GM21576 (cell line): ENCODE measurements at regions not wholly inside any gene's neighbourhood (a gene's known extent, or its start where the extent isn't known, plus 50 kb on each side); places are given as distances from the start of the nearest gene placed in this dataset.

Experiments
- ATAC-seq: cut with Tn5 transposase; IDR thresholded peaks from one replicate; pipeline ENCODE4 v1.9.1; 2021; ENCODE audit warnings: mild to moderate bottlenecking, moderate library complexity; ENCODE audit not compliant: unreplicated experiment

DNA sequence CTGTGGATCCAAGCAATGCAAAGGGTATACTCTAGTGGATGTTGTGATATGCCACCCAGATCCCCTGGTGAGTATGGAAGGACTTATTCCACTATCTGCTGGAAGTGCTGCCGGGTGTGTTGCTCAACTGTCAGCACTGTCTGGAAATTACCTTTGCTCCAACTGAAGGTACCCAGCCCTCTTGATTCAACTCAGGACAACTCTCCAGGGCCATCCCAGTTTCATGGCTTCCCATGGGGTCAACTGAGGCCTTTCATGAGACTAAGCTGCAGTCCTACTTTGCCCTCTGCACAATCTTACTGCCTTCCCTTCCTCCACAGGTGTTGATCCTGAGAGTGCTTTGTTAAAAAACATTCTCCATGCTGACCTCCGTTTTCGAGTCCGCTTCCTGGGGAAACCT lies 99.8 kb downstream of the SPRY1 start:
- ATAC-seq = no peak

DNA sequence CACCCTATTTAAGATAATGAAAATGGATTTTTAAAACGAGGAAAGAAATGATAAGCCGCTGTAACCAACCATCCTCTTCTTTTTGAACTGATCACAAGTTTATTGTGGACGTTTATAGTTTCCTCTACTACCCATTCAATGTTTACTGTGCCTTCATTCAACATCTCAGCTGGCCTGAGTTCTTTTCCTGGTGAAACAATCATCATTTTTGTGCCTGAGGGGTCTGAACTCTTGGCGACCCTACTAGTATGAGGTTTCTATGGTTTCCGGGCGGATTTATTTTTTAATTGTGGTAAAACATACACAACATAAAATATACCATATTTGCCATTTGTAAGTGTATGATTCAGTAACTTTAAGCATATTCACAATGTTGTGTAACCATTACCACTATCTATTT lies 100.7 kb downstream of the SPRY1 start:
- ATAC-seq = no peak

DNA sequence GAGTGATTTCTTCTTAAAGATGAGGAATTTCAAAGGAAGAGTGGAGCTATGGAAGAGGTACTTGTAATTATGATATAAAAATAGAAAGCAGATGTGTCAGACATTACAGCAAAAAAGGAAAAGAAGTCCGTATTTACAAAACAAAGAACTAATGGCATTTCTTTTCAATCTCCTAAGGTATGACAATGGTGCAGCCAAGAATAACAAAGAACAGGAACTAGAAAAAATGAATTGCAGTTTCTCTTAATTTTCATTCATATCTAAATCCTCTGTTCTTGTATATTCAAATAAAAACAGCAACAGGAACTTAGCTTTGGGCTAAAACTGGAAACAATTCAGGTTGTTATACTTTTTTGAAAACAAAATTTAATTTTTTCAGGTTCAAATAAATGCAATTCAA lies 105.1 kb downstream of the SPRY1 start:
- no peak for ATAC-seq

DNA sequence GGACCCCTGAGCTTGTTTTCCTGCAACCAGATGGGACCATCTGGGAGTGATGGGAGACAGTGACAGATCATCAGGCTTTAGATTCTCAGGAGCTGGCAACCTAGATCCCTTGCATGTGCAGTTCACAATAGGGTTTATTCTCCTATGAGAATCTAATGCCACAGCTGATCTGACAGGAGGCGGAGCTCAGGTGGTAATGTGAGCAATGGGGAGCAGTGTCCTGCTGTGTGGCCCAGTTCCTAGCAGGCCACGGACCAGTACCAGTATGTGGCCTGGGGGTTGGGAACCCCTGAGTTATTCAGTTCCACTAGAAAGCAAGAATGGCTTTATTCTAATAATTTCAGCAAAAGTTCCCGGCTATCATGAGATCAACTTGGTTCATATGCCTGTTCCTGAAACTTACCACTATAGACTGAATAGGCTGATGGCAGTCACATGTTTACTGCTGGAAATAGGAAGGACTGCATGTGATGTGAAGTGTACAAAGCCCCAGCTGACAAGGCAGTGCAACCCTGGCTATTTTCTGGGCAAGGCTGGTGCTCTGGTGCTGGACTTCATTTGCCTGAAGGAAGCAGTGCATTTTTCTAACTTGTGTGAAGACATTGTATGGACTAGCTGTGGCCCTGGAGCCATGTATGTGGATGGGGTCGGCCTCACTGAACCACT lies 107.2 kb downstream of the SPRY1 start:
- no peak for ATAC-seq

DNA sequence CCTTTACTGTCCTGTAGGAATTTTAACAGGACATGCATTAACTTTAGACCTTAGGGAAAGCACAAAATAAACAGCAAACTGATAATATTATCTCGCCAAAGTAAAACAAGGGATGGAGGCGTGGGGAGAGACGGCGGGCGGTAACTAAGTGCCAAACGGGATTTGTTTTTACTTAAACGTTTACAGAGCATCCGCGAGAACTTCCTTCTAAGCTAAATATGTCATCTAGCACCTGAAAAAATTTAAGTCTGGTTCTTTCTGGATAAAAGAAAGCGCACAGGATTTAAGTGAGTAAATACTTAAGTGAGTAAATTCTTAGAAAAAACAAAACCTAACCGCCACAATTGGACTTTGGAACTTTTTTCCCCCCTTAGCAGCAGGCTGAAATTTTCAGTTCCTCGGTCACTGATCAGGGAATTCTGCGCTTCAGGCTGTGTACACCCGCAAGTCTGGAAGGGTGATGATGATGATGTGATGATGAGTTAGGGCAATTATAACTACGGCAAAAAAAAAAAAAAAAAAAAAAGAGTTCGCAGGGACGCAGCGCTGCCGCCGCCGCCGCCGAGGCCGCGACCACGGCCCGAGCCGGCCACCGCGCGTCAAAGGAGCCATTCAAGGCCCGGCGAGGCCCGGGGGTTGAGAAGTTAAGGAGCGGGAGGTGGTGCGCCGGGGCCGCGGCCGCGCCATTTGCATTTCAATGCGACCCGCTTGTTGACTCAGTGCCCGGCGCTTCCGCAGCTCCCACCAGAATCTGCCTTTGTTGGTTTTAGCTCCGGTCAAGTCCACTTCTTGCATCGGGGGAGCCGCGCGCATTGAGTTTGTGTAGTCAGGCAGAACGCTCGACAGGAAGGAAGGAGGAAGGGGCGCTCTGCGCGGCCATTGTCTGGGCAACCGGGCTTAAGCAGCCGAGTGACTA lies 108.8 kb downstream of the SPRY1 start:
- ATAC-seq = no peak

DNA sequence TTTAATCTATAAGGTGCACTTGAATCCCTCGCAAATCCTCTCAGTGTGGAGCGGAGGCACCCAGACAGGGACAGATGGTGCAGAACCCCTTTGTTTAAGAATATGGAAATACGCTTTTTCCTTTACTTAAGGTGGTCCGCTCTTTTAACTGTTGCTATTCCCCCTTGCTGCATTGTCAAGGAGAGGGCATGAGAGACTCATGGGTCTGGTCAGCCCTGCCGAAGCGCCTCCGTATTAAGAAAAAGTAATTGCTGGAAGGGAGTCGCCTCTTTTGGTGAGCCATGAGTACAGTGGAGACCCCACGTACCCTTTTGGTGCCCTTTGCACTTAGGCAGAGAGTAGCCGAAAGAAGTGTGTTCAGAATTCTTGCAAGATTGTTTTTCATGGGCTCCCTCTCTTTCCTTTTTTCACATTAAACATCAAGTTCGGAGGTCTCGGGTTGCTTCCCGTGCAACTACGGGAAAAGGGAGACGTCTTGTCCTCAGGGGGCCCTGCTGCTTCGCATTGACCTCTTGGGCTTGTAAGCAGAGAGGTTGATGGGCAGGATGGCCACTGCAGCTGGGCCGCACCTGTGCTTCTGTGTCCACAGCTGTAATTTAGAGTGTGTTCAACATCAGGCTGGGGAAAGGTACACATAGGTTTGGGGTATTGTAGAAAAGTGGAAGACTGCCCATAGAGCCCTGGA lies 109.6 kb downstream of the SPRY1 start:
- ATAC-seq = no peak

DNA sequence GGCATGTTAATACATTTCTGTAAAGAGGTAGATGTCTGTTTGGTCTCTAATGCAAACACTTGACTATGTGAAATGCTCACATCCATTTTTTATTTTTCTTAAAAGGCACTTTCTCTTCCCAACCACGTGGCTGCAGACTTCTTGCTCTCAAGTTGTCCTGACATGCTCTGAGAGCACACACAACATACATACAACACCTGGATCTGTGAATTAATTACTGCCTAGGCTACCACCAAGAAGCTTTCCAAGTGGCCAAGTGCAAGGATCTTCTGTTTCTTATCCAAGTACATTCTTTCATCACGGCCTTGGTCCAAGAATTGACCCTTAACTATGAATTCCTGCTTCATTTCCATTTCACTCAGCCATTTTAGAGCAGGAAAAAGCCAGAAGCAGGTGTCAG lies 110.8 kb downstream of the SPRY1 start:
- ATAC-seq = no peak

DNA sequence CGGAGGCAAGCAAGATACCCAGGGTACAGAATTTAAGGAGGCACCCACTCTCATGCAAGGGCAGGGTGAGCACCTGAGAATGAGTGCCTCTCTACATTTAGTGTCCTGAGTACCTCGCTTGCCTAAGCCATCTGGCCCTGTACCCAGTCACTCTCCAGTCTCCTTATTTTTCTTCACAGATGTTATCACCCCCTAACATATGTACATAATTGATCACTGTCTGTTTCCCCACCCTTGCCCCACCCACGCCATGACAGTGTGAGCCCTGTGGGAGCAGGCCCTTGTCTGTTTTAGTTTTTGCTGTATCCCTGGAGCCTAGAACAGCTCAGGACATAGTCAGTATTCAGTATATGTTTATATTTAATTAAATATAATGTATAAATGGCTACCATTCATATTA lies 113.6 kb downstream of the SPRY1 start:
- no peak for ATAC-seq

DNA sequence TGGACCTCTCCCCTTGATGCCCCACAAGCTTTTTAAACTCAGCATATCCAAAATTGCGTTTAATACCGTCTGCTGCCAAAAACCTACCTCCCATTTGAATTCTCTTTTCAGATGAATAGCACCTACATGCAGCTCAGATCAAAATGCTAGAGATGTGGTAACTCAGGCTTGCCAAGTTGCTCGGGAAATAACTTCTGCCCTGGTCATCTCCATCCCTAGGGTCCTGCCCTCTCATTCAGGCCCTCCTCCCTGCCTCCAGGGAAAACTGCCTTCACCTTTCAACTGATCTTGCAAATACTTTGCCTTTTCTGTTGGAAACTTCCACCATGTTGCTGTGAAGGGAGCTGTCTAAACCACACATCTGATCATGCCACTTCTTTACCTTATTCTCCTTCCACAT lies 114.1 kb downstream of the SPRY1 start:
- no peak for ATAC-seq

DNA sequence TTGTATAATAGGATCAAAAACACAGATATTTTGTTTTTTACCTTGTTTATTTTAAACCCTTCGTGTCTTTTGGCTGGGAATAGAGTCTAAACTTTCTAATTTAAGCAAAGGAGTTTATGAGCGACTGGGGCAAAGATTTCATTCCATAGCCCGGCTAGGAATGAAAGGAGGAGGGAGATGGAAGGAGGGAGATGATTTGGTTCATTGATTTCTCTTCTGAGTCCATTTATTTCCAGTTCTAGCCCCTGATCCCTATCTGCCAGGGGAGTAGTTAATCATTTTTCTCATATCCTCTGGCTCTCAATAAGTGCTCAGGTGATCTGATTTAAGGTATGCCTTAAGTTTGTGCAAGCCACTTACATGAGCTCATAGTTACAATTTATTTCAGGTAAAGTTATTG lies 120.0 kb downstream of the SPRY1 start:
- no peak for ATAC-seq

DNA sequence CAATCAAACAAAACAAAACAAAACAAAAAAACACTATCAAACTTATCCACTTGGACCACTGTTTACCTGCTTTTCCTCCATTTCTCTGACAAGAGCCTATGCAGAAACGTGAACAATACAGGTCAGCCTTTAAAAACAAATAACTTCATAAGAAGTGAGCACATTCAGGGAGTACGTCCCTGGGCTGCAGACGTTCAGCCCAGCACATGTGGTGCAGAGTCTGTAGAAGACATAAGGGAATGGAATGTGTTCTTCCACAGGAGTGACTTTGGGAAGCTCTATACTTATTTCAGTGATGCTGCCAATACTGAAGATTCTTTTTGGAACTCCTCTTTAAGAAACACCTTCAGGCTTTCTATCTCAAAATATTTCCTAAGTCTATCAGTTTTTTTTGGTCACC lies 120.6 kb downstream of the SPRY1 start:
- no peak for ATAC-seq

DNA sequence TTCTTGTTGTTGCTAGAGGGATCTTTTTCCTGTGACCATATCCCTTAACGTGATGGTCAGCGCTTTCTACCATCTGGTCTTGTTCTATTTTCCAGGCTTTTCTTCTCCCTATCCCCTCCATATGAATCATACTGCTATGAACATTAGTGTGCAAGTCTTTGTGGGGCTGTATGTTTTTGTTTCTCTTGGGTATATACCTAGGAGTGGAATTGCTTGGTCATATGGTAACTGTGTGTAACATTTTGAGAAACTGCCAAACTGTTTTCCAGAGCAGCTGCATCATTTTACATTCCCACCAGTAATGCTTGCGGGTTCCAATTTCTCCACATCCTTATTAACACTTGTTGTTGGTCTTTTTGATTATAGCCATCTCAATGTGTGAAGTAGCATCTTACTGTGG lies 121.4 kb downstream of the SPRY1 start:
- ATAC-seq = no peak

DNA sequence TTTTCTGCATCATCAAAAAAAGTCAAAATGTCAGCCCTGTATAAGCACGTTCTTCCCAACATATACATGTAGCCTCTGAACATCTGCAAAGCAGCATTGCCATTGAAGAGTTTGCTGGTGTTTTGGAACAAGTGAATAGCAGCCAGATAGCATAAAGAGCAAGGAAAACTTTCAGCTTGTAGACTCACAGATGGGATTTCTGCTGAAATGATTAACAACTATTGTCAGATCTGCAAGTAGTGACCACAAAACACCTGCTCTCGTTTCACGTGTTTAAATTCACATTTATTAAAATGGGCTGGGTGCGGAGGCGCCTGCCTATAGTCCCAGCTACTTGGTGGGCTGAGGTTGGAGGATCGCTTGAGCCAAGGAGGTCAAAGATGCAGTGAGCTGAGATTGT lies 123.7 kb downstream of the SPRY1 start:
- no peak for ATAC-seq

DNA sequence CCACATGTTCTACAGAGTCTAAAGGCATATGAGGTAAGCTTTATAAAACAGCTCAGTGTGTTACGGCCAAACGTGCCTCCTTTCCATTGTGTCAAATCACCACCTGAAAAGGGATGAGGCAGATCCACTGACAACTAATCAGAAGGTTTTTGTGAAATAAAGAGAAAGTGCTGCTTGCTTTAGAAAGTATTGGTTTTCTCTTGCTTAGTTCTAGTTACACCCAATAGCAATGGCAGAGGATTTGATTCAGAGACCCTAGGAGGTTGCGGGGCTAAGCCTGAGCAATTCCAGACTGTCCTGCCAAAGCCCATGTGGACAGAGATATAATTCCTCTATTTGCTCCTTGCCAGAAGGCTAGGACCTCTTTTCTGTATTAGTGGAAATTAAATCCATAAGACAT lies 125.5 kb downstream of the SPRY1 start:
- ATAC-seq = no peak

DNA sequence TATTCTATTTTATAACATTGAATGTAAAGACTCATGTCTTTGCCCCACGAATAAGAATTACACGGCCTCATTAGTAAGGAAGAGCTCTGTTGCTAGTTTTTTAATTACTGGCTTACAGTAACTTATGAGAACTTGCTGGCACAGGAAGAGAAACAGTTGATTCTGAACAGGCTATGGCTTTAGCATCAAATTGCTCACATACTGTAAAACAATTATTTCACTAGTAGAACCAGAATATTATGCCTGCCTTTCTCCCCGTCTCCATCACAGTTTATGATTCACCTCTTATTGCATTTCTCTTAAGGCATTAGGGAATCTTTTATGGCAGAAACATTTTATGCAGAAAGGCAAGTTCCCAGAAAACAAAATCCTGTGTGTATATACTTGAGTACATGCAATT lies 126.1 kb downstream of the SPRY1 start:
- no peak for ATAC-seq

DNA sequence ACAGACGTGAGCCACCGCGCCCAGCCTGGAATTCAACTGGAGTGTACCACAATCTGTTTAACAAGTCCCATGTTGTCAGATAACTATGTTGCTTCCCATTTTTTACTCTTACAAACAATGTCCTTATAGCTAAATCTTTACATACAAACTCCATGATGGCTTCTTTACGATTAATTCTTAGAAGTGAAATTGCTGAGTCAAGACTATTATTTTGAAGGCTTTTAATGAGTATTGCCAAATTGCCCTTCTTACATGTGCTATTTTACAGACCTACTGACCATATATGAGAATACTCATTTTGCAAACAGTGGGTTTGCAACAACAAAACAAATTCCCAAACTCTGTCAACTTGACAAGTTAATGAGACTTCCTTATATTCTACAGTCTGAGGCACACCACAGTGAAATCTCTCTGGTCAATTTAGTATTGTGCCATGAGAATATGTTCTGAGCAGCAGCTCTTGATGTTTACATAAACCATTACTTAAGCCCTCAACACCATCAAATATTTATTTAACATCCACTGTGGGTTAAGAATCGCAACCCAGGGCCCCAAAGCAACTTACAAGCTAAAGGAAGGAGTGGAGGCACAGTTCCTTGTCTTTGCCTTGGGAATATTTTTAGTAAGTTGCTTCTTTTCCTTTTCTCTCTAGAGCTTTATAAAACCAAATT lies 128.5 kb downstream of the SPRY1 start:
- ATAC-seq = no peak

DNA sequence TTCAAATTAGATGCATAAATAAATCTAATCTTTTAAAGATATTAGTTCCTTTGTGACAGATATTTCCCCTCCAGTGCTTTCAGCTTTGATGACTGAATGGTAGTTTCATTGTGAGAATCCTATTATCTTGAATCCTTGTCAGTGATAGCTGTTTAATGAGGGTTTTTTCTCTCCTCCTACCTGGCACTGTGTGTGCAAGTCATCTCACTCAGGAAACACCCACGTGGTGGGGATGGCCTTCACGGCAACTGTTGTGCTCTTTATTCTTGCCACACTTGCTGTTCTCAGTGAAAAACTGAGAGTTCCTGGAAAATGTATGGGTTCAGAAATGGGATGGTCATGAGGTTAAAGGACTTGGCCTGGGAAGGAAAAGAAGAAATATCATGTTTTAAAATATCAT lies 129.9 kb downstream of the SPRY1 start:
- no peak for ATAC-seq

DNA sequence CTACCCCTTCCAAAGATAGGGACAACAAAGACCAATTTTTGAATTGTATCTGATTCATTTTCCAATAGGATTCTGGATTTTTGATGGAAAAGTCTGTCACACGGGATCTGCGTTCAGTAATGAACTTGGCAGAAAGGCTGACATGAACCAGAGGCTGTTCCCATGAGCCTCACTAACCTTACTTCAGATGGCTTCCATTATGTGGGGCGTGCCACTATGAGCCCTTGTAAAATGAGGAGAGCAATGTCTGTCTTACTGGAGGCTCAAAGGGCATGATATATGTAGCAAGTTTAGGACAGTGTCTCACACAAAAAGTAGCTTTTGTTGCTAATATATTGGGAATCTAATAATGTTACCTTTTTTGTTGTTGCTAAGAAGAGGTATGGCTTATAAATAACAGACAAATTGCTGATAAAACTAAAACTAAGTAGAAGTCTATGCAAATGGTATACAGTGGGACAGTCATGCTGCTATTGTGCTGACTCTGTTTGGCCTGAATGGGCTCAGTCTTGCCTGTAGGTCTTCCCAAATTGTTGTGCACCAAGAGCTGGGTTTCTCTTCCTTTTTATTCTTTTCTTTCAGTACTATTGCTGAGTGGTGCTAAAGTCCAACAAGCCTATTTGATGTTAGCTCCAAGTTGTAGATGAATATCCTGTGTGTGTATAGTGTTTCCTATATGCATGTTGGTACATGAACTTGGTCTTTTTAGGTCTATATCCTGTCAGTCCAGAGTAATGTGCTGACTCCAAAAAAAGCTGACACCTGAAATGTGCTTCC lies 132.1 kb downstream of the SPRY1 start:
- no peak for ATAC-seq

DNA sequence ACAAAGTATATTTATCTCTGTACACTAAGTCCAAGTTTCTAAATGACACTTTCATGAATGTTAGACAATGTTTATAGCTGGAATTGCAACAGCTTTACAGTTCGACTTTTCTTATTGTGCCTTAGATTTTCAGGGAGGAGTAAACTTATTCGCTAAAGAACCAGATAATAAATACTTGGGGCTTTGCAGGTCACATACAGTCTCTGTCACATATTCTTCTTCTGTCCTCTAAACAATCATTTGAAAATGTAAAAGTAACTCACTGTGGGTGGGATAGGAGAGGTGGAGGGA lies 132.6 kb downstream of the SPRY1 start:
- ATAC-seq = no peak

DNA sequence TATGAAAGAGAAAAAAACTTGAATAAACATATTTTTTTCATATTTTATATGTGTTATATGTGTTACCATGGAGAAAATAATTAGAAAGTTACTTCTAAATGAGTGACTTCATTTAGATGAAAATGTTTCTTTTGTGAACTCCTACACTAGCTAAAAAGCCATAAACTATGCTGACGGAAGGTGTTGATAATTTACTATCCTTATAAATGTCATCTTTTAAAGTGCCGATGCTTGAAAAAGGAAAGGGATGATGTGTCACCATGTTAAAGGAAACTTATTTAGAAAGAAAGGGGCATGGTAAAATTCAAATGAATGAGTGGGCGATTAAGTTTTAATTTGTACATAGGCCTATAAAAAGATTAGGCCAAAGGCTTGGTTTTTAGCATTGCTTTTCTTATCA lies 133.8 kb downstream of the SPRY1 start:
- ATAC-seq = no peak
